Natural killer cell (primary cell): ENCODE measurements at regions not wholly inside any gene's neighbourhood (a gene's known extent, or its start where the extent isn't known, plus 50 kb on each side); places are given as distances from the start of the nearest gene placed in this dataset.

Experiments used
- ATAC-seq, 3 donors: fragments of 150-1000 bp in 2 of 3; fragments of 200-7000 bp in 1 of 3; cut with Tn5 transposase; 1 replicate in 1 of 3; 2 replicates in 2 of 3; pipeline ENCODE4 v1.10.0; 2021; ENCODE audit warnings: mild to moderate bottlenecking in 2 of 3, moderate library complexity in 2 of 3
- DNase-seq, 2 donors: peaks; one replicate each; pipeline versions ENCODE4 v3.0.0 to v3.0.0-alpha.2; 2013 to 2021; ENCODE audit warnings: mixed read lengths in 1 of 2
- H3K27ac ChIP-seq: one replicate; pipeline ENCODE4 v1.5.1; 2013; ENCODE audit warnings: mild to moderate bottlenecking, low read length
- H3K27me3 ChIP-seq: one replicate; pipeline ENCODE4 v1.6.1; 2013; ENCODE audit warnings: low read length; ENCODE audit not compliant: control insufficient read depth, insufficient read depth
- H3K36me3 ChIP-seq: one replicate; pipeline ENCODE4 v1.6.1; 2013; ENCODE audit warnings: low read length; ENCODE audit not compliant: control insufficient read depth, insufficient read depth
- H3K4me1 ChIP-seq: one replicate; pipeline ENCODE4 v1.6.1; 2013; ENCODE audit warnings: low read length; ENCODE audit not compliant: control insufficient read depth, insufficient read depth
- H3K4me3 ChIP-seq: one replicate; pipeline ENCODE4 v1.5.1; 2013; ENCODE audit warnings: low read length
- H3K9me3 ChIP-seq: one replicate; pipeline ENCODE4 v1.6.1; 2013; ENCODE audit warnings: low read length; ENCODE audit not compliant: control insufficient read depth, insufficient read depth
- H3K27ac Mint-ChIP-seq, 2 donors: one replicate each; pipeline ENCODE4 v1.8.0; 2022; ENCODE audit warnings: mild to moderate bottlenecking in 2 of 2, mixed read lengths in 2 of 2, moderate library complexity in 1 of 2
- H3K27me3 Mint-ChIP-seq, 2 donors: one replicate each; pipeline ENCODE4 v1.8.0; 2022; ENCODE audit warnings: low read depth in 2 of 2, mixed read lengths in 2 of 2
- H3K36me3 Mint-ChIP-seq: one replicate; pipeline ENCODE4 v1.8.0; 2022; ENCODE audit warnings: mixed read lengths
- H3K4me1 Mint-ChIP-seq, 2 donors: one replicate each; pipeline ENCODE4 v1.8.0; 2022; ENCODE audit warnings: mixed read lengths in 2 of 2
- H3K4me3 Mint-ChIP-seq: one replicate; pipeline ENCODE4 v1.8.0; 2022; ENCODE audit warnings: mild to moderate bottlenecking, moderate library complexity, mixed read lengths
- H3K9me3 Mint-ChIP-seq, 2 donors: one replicate each; pipeline ENCODE4 v1.8.0; 2022; ENCODE audit warnings: mixed read lengths in 2 of 2
- CTCF ChIP-seq: fragments of 200-600 bp; IDR thresholded peaks from one replicate; pipeline ENCODE4 v1.8.0; 2022; ENCODE audit warnings: antibody characterized with exemption
- WGBS: methylation state at CpG from one replicate; pipeline ENCODE4 v1.1.7; 2013; ENCODE audit warnings: missing lambda C conversion rate; ENCODE audit not compliant: insufficient coverage; 5-methylcytosine and 5-hydroxymethylcytosine counted together
- intact Hi-C: fragments of 100-400 bp; cut with micrococcal nuclease; formaldehyde crosslinking; loops from one replicate; pipeline ENCODE4 v1.14.2; 2022

GRCh38 chr20:4095639-4096038, 53.0 kb upstream of the SMOX start:
- no peak overlapping the region for H3K4me3 ChIP-seq
- H3K4me3 Mint-ChIP-seq = no peak overlapping the region
- TF ChIP-seq CTCF = no peak
- H3K27me3 ChIP-seq = no peaks in the 10 kb centered on the region
- H3K9me3 ChIP-seq = no peaks in the 10 kb centered on the region
- no peak for ATAC-seq
- H3K36me3 ChIP-seq = no peaks in the 10 kb centered on the region
- H3K27ac ChIP-seq = no peak overlapping the region
- DNase-seq = no peak
- no peaks in the 10 kb centered on the region for H3K4me1 Mint-ChIP-seq
- WGBS = no CpG with 5 or more reads among the region's 2 CpGs
- intact Hi-C loops = no loop called here
- no peak overlapping the region for H3K27ac Mint-ChIP-seq
- peaks cover 18 to 23% of the 10 kb centered on the region in 2 donors for H3K27me3 Mint-ChIP-seq
- H3K36me3 Mint-ChIP-seq = no peaks in the 10 kb centered on the region
- no peaks in the 10 kb centered on the region for H3K9me3 Mint-ChIP-seq
- no peaks in the 10 kb centered on the region for H3K4me1 ChIP-seq

- H3K27ac ChIP-seq = no peak overlapping the region
- TF ChIP-seq CTCF = peak; percentile 38
- Mint-ChIP-seq H3K9me3 (no peaks in the 10 kb centered on the region), H3K27me3 (peaks cover 11 to 21% of the 10 kb centered on the region in 2 donors), H3K27ac (no peak overlapping the region), H3K4me1 (no peaks in the 10 kb centered on the region), H3K36me3 (no peaks in the 10 kb centered on the region), H3K4me3 (no peak overlapping the region)
- ATAC-seq = peak in 2 of 3 donors; percentile 41
- 62% methylated on average over 24 of the region's 24 CpGs for WGBS
- no peaks in the 10 kb centered on the region for H3K9me3 ChIP-seq
- H3K27me3 ChIP-seq = no peaks in the 10 kb centered on the region
- intact Hi-C loops = no loop called here
- H3K36me3 ChIP-seq = no peaks in the 10 kb centered on the region
- H3K4me3 ChIP-seq = no peak overlapping the region
- peak in 1 of 2 donors; percentile 62 for DNase-seq
- no peaks in the 10 kb centered on the region for H3K4me1 ChIP-seq
These were observed 56.8 kb upstream of the SMOX start for GRCh38 chr20:4091490-4092479.

GRCh38 chr20:4090756-4091489, 57.7 kb upstream of the SMOX start:
- Mint-ChIP-seq H3K27me3 (peaks cover 11 to 21% of the 10 kb centered on the region in 2 donors), H3K9me3 (no peaks in the 10 kb centered on the region), H3K4me1 (no peaks in the 10 kb centered on the region), H3K27ac (no peak overlapping the region), H3K4me3 (no peak overlapping the region), H3K36me3 (no peaks in the 10 kb centered on the region)
- Histone ChIP-seq H3K4me1 (peaks cover 6% of the 10 kb centered on the region), H3K27ac (no peak overlapping the region), H3K9me3 (no peaks in the 10 kb centered on the region), H3K4me3 (no peak overlapping the region), H3K27me3 (no peaks in the 10 kb centered on the region), H3K36me3 (no peaks in the 10 kb centered on the region)
- 80% methylated on average over 6 of the region's 6 CpGs for WGBS
- ATAC-seq (no peak), DNase-seq (no peak)
- intact Hi-C loops = no loop called here
- TF ChIP-seq CTCF = no peak
